Glomerular visceral epithelial cell (primary cell): ENCODE measurements at regions not wholly inside any gene's neighbourhood (a gene's known extent, or its start where the extent isn't known, plus 50 kb on each side); places are given as distances from the start of the nearest gene placed in this dataset.

Experiments
- DNase-seq: peaks from one replicate; pipeline ENCODE4 v3.0.0-alpha.2; 2016; ENCODE audit errors: extremely low spot score

GRCh38 chr9:129383561-129384490, 205.8 kb upstream of the IER5L start:
- peak; percentile 45 for DNase-seq

GRCh38 chr9:129383019-129383560, 205.0 kb upstream of the IER5L start:
- DNase-seq, result no peak

- DNase-seq, result no peak
These were observed 204.4 kb upstream of the IER5L start for GRCh38 chr9:129382281-129383018.

GRCh38 chr9:129381481-129381957, 203.5 kb upstream of the IER5L start:
- no peak for DNase-seq

GRCh38 chr9:129380961-129381401, 202.9 kb upstream of the IER5L start:
- DNase-seq, result no peak

- no peak for DNase-seq
These were observed 201.8 kb upstream of the IER5L start for GRCh38 chr9:129379886-129380285.

GRCh38 chr9:129379181-129379836, 201.2 kb upstream of the IER5L start:
- no peak for DNase-seq

- DNase-seq, result no peak
These were observed 200.0 kb upstream of the IER5L start for GRCh38 chr9:129377931-129378661.

GRCh38 chr9:129377181-129377580, 199.1 kb upstream of the IER5L start:
- DNase-seq, result no peak

- DNase-seq, result no peak
These were observed 197.8 kb upstream of the IER5L start for GRCh38 chr9:129375845-129376244.

- DNase-seq, result no peak
These were observed 196.6 kb upstream of the IER5L start for GRCh38 chr9:129374651-129375050.

- no peak for DNase-seq
These were observed 196.2 kb upstream of the IER5L start for GRCh38 chr9:129374231-129374630.

- DNase-seq, result no peak
These were observed 195.3 kb upstream of the IER5L start for GRCh38 chr9:129373361-129373760.

- no peak for DNase-seq
These were observed 192.7 kb upstream of the IER5L start for GRCh38 chr9:129370770-129371169.

GRCh38 chr9:129368444-129368978, 190.4 kb upstream of the IER5L start:
- DNase-seq, result no peak

- DNase-seq, result no peak
These were observed 189.2 kb upstream of the IER5L start for GRCh38 chr9:129367287-129367686.

GRCh38 chr9:129365196-129365595, 187.1 kb upstream of the IER5L start:
- no peak for DNase-seq

- no peak for DNase-seq
These were observed 185.3 kb upstream of the IER5L start for GRCh38 chr9:129363216-129363873.

GRCh38 chr9:129362287-129363000, 184.4 kb upstream of the IER5L start:
- peak; percentile 41 for DNase-seq

- DNase-seq, result no peak
These were observed 183.1 kb upstream of the IER5L start for GRCh38 chr9:129361196-129361595.
